IMR-90 (cell line): ENCODE measurements at regions not wholly inside any gene's neighbourhood (a gene's known extent, or its start where the extent isn't known, plus 50 kb on each side); places are given as distances from the start of the nearest gene placed in this dataset.

ENCODE experiments used
- ATAC-seq: fragments of 200-7000 bp; cut with Tn5 transposase; 2 replicates; pipeline ENCODE4 v1.9.1; 2020; ENCODE audit warnings: low read depth, mild to moderate bottlenecking, moderate library complexity
- BruUV-seq: library from RNA; stranded (reverse); fragments of 400-500 nt; replicated peaks from 2 replicates; lab custom pipeline; 2021; lab: Mats Ljungman, UMichigan
- CTCF ChIA-PET: fragments of 300-600 bp; formaldehyde crosslinking; extraction: SDS; loops from one replicate; lab custom pipeline; 2021; ENCODE audit warnings: antibody characterized with exemption; lab: Yijun Ruan, JAX
- POLR2A ChIA-PET: fragments of 300-600 bp; sonication (Branson Sonifier 250); formaldehyde crosslinking; loops from one replicate; lab custom pipeline; 2022; ENCODE audit warnings: antibody characterized with exemption; ENCODE audit not compliant: unreplicated experiment; lab: Charles Lee
- DNase-seq: peaks from one replicate; pipeline ENCODE4 v3.0.0; 2013
- H2AFZ ChIP-seq: replicated peaks from 2 replicates; pipeline ENCODE3; 2013; ENCODE audit warnings: low read length, mild to moderate bottlenecking; ENCODE audit not compliant: poor library complexity
- H2AK5ac ChIP-seq: 2 replicates; pipeline ENCODE4 v1.6.1; 2013; ENCODE audit warnings: low read depth, low read length, inconsistent platforms
- H2AK9ac ChIP-seq: replicated peaks from 2 replicates; pipeline ENCODE3; 2013; ENCODE audit warnings: mild to moderate bottlenecking, low read depth, low read length, moderate library complexity; ENCODE audit not compliant: poor library complexity
- H2BK120ac ChIP-seq: 2 replicates; pipeline ENCODE4 v1.6.1; 2013; ENCODE audit warnings: low read depth, low read length, inconsistent platforms
- H2BK15ac ChIP-seq: 3 replicates; pipeline ENCODE4 v1.6.1; 2013; ENCODE audit warnings: low read depth, low read length, inconsistent platforms
- H2BK20ac ChIP-seq: 2 replicates; pipeline ENCODE4 v1.6.1; 2013; ENCODE audit warnings: low read depth, mild to moderate bottlenecking, inconsistent platforms, low read length, moderate library complexity
- H2BK5ac ChIP-seq: 2 replicates; pipeline ENCODE4 v1.6.1; 2013; ENCODE audit warnings: mild to moderate bottlenecking, low read depth, low read length, inconsistent platforms; ENCODE audit not compliant: poor library complexity, severe bottlenecking
- H3K14ac ChIP-seq: replicated peaks from 2 replicates; pipeline ENCODE4 v1.6.1; 2013; ENCODE audit warnings: low read depth, low read length, inconsistent platforms
- H3K18ac ChIP-seq: 2 replicates; pipeline ENCODE4 v1.6.1; 2013; ENCODE audit warnings: low read depth, low read length, control low read depth
- H3K23ac ChIP-seq: 2 replicates; pipeline ENCODE4 v1.6.1; 2013; ENCODE audit warnings: low read depth, low read length, inconsistent platforms
- H3K27ac ChIP-seq: 2 replicates; pipeline ENCODE4 v1.5.1; 2013; ENCODE audit warnings: mild to moderate bottlenecking, control low read depth, low read length; ENCODE audit not compliant: insufficient read depth
- H3K27me3 ChIP-seq: 2 replicates; pipeline ENCODE4 v1.6.1; 2013; ENCODE audit warnings: low read length; ENCODE audit not compliant: control insufficient read depth, insufficient read depth
- H3K36me3 ChIP-seq: 2 replicates; pipeline ENCODE4 v1.6.1; 2013; ENCODE audit warnings: low read length, mixed read lengths; ENCODE audit not compliant: control insufficient read depth, insufficient read depth
- H3K4ac ChIP-seq: 2 replicates; pipeline ENCODE4 v1.6.1; 2013; ENCODE audit warnings: low read depth, low read length, inconsistent platforms
- H3K4me1 ChIP-seq: 2 replicates; pipeline ENCODE4 v1.6.1; 2013; ENCODE audit warnings: low read length, mixed read lengths; ENCODE audit not compliant: control insufficient read depth, insufficient read depth
- H3K4me2 ChIP-seq: 2 replicates; pipeline ENCODE4 v1.6.1; 2013; ENCODE audit warnings: low read depth, mild to moderate bottlenecking, control low read depth, low read length, moderate library complexity
- H3K4me3 ChIP-seq: 2 replicates; pipeline ENCODE4 v1.5.1; 2013; ENCODE audit warnings: low read depth, mild to moderate bottlenecking, control low read depth, low read length, moderate library complexity; ENCODE audit not compliant: insufficient read depth
- H3K56ac ChIP-seq: 2 replicates; pipeline ENCODE4 v1.6.1; 2013; ENCODE audit warnings: low read length, inconsistent platforms; ENCODE audit not compliant: insufficient read depth; ENCODE audit errors: extremely low read depth
- H3K79me1 ChIP-seq, 2 experiments: 2 replicates each; pipeline ENCODE4 v1.6.1; 2013; ENCODE audit warnings: low read length in 2 of 2, inconsistent platforms in 1 of 2, low read depth in 1 of 2
- H3K9ac ChIP-seq: 2 replicates; pipeline ENCODE4 v1.6.1; 2013; ENCODE audit warnings: low read depth, low read length, control low read depth
- H3K9me1 ChIP-seq: 2 replicates; pipeline ENCODE4 v1.6.1; 2013; ENCODE audit warnings: low read length, inconsistent platforms; ENCODE audit not compliant: insufficient read depth
- H3K9me3 ChIP-seq: 2 replicates; pipeline ENCODE4 v1.6.1; 2013; ENCODE audit warnings: low read length; ENCODE audit not compliant: control insufficient read depth, insufficient read depth
- H4K20me1 ChIP-seq: 2 replicates; pipeline ENCODE4 v1.6.1; 2013; ENCODE audit warnings: low read length, inconsistent platforms; ENCODE audit not compliant: insufficient read depth
- H4K5ac ChIP-seq: 2 replicates; pipeline ENCODE4 v1.6.1; 2013; ENCODE audit warnings: mild to moderate bottlenecking, low read depth, low read length, control low read depth
- H4K8ac ChIP-seq, 2 experiments: 2 replicates each; pipeline ENCODE4 v1.6.1; 2013; ENCODE audit warnings: low read depth in 2 of 2, low read length in 2 of 2, control low read depth in 1 of 2, inconsistent platforms in 1 of 2
- H4K91ac ChIP-seq: 2 replicates; pipeline ENCODE4 v1.6.1; 2013; ENCODE audit warnings: low read depth, low read length, inconsistent platforms; ENCODE audit not compliant: insufficient read depth
- ELK1 ChIP-seq: fragments of 150-350 bp; IDR thresholded peaks from 2 replicates; pipeline ENCODE4 v1.6.1; 2016; ENCODE audit warnings: low read depth, mild to moderate bottlenecking, low read length, moderate library complexity, borderline replicate concordance
- RAD21 ChIP-seq: IDR thresholded peaks from 2 replicates; pipeline ENCODE4 v1.6.1; 2012; ENCODE audit warnings: low read length, improper control_type of control experiment
- WGBS, 2 experiments: methylation state at CpG; one replicate each; pipeline versions ENCODE4 v1.1.5 to v1.1.7; 2013; ENCODE audit warnings: missing lambda C conversion rate in 2 of 2; ENCODE audit not compliant: insufficient read length in 1 of 2; ENCODE audit errors: extremely low coverage in 2 of 2; 5-methylcytosine and 5-hydroxymethylcytosine counted together
- dilution Hi-C: fragments of 300-500 bp; cut with HindIII; formaldehyde crosslinking; loops from one replicate; pipeline ENCODE4 v1.14.3; 2018; ENCODE audit warnings: low sequenced_read_pairs; ENCODE audit not compliant: unreplicated experiment
- in situ Hi-C: fragments of 300-500 bp; cut with MboI; formaldehyde crosslinking; loops from 3 replicates; pipeline ENCODE4 v1.14.3; 2019; ENCODE audit warnings: low sequenced_read_pairs, inconsistent platforms, mixed read lengths
- intact Hi-C: fragments of 100-400 bp; cut with micrococcal nuclease; formaldehyde crosslinking; loops from 2 replicates; pipeline ENCODE4 v1.10.0; 2022

GRCh38 chr2:200170221-200170620, 136.3 kb upstream of the SPATS2L start:
- H3K18ac ChIP-seq = no peak overlapping the region
- H4K8ac ChIP-seq = no peak overlapping the region
- in situ Hi-C loops (no loop called here), intact Hi-C loops (no loop called here), dilution Hi-C loops (no loop called here)
- no peak overlapping the region for H2AFZ ChIP-seq
- H3K56ac ChIP-seq = no peak overlapping the region
- no peak overlapping the region for H2BK120ac ChIP-seq
- H3K27ac ChIP-seq = no peak overlapping the region
- H3K14ac ChIP-seq = no peak overlapping the region
- H3K79me1 ChIP-seq = no peaks in the 10 kb centered on the region
- H2BK20ac ChIP-seq = no peak overlapping the region
- H4K91ac ChIP-seq = no peak overlapping the region
- no peak overlapping the region for H3K23ac ChIP-seq
- no peaks in the 10 kb centered on the region for H3K36me3 ChIP-seq
- H4K20me1 ChIP-seq = no peaks in the 10 kb centered on the region
- H3K4me3 ChIP-seq = no peak overlapping the region
- H3K4me2 ChIP-seq = no peak overlapping the region
- POLR2A ChIA-PET = no interaction called here
- CTCF ChIA-PET = no interaction called here
- BruUV-seq = no TSS peak
- no peaks in the 10 kb centered on the region for H3K9me1 ChIP-seq
- H2AK9ac ChIP-seq = no peak overlapping the region
- DNase-seq (no peak), ATAC-seq (no peak)
- peaks cover 7% of the 10 kb centered on the region for H3K9me3 ChIP-seq
- TF ChIP-seq ELK1 (no peak), RAD21 (no peak)
- WGBS, 2 experiments = no CpG with 5 or more reads among the region's 2 CpGs
- no peak overlapping the region for H4K5ac ChIP-seq
- no peak overlapping the region for H2BK15ac ChIP-seq
- H3K4ac ChIP-seq = no peak overlapping the region
- no peak overlapping the region for H2BK5ac ChIP-seq
- no peaks in the 10 kb centered on the region for H3K4me1 ChIP-seq
- no peaks in the 10 kb centered on the region; the same call in 1 of the 2 replicates for H3K27me3 ChIP-seq
- no peak overlapping the region for H3K9ac ChIP-seq
- no peak overlapping the region for H2AK5ac ChIP-seq
